Stomach (tissue), 4 donors: ENCODE measurements at regions not wholly inside any gene's neighbourhood (a gene's known extent, or its start where the extent isn't known, plus 50 kb on each side); places are given as distances from the start of the nearest gene placed in this dataset.

Experiments used
- CTCF ChIP-seq, 7 experiments: fragments of 450-650 bp in 4 of 7; fragments of 200-600 bp in 3 of 7; sonication (generic) in 3 of 7; IDR thresholded peaks; one replicate each; pipeline ENCODE4 v1.5.1; 2016 to 2019; ENCODE audit warnings: antibody characterized with exemption in 7 of 7, control low read depth in 2 of 7, mild to moderate bottlenecking in 1 of 7
- EP300 ChIP-seq: sonication (generic); formaldehyde crosslinking; IDR thresholded peaks from one replicate; pipeline ENCODE4 v1.6.1; 2017; ENCODE audit warnings: antibody characterized with exemption
- POLR2A ChIP-seq, 4 donors: fragments of 450-650 bp; IDR thresholded peaks; one replicate each; pipeline ENCODE4 v1.6.1; 2016; ENCODE audit warnings: antibody characterized with exemption in 4 of 4, control low read depth in 2 of 4, mild to moderate bottlenecking in 1 of 4, moderate library complexity in 1 of 4
- POLR2AphosphoS5 ChIP-seq, 3 donors: sonication (generic); formaldehyde crosslinking; IDR thresholded peaks; one replicate each; pipeline ENCODE4 v1.6.1; 2016; ENCODE audit warnings: antibody characterized with exemption in 3 of 3

DNA sequence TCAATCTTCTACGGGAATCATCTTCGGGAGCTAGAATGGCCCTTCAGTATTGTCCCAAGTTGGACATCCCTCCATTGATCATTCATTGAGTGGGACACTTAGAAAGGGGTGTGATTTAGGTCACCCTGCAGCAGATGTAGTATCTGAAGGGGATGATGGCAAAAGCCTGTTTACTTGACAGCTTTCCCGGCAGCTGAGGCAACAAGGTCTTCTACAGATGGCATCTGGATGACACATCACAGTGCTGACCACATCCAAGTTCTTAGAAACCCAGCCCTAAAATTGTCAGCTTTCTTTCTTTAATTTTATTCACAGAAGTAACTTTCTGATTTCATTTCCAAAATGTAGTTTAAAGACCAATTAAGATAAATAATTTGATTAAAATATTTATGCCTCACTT, 150.3 kb downstream of the AMY1C start:
- no peak for TF ChIP-seq CTCF (IDR thresholded peaks at IDR 0.05)
- TF ChIP-seq POLR2A (IDR thresholded peaks at IDR 0.05), result no peak
- TF ChIP-seq POLR2AphosphoS5 (IDR thresholded peaks at IDR 0.05), result no peak
- no peak for TF ChIP-seq EP300
